ENCODE measurements at regions not wholly inside any gene's neighbourhood (a gene's known extent, or its start where the extent isn't known, plus 50 kb on each side); places are given as distances from the start of the nearest gene placed in this dataset.
A peak's percentile ranks its signal among the peaks of the same experiment; 100 is the strongest.

DNA sequence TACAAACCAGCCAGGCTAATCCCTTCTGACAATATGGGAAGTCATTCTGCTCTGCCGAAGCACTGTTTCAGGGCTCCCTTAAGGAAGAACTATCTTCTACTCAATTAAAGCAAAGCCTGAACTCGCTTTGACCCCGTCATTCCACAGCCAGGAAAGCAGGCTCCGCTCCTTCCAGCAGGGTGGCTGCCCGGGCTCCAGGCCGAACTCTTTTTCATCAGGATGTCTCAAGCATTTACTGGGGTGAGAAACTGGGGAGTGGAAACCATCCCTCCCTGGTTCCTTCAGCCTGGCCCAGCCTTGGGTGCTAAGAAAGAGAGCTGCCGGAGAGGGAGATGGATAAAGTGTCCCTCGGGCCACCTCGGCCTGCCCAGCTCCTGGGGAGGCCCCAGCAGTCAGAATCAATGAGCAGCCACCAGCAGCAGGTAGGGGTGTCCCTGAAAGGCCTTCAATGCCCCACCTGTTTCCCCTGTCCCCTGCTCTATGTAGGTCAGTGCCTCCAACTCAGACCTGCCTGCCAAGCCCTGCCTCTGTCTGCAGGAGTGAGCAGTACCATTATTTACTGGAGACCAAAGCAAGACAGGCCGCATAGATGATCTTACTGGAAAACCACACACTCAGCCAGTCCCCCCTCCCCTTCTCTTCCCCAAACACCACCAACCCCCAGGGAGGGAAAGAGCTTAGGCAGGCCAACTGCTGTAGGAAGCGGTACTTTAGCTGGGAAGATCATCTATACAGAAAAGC is 225.6 kb upstream of the TLE3 start:
- TF ChIP-seq, protein P1, sequence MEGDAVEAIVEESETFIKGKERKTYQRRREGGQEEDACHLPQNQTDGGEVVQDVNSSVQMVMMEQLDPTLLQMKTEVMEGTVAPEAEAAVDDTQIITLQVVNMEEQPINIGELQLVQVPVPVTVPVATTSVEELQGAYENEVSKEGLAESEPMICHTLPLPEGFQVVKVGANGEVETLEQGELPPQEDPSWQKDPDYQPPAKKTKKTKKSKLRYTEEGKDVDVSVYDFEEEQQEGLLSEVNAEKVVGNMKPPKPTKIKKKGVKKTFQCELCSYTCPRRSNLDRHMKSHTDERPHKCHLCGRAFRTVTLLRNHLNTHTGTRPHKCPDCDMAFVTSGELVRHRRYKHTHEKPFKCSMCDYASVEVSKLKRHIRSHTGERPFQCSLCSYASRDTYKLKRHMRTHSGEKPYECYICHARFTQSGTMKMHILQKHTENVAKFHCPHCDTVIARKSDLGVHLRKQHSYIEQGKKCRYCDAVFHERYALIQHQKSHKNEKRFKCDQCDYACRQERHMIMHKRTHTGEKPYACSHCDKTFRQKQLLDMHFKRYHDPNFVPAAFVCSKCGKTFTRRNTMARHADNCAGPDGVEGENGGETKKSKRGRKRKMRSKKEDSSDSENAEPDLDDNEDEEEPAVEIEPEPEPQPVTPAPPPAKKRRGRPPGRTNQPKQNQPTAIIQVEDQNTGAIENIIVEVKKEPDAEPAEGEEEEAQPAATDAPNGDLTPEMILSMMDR (IDR thresholded peaks at IDR 0.05): no peak
- no peaks in the 10 kb centered on the region for H3K9me3 ChIP-seq
- no peak overlapping the region for H3K4me3 ChIP-seq
- no peaks in the 10 kb centered on the region for H3K36me3 ChIP-seq
- ATAC-seq (ENCODE audit: insufficient number of reproducible peaks, low FRiP score, low read depth): peak; percentile 22
- H3K27ac ChIP-seq: peak overlapping the region; percentile 11 to 42
- H3K4me1 ChIP-seq (ENCODE audit: control insufficient read depth in 1 of 2, low read depth in 2 of 2): peaks cover 21 to 51% of the 10 kb centered on the region in 2 donors
- no peaks in the 10 kb centered on the region for H3K27me3 ChIP-seq (replicated peaks; ENCODE audit: insufficient read depth)
- no peak for DNase-seq (ENCODE audit: low spot score)

DNA sequence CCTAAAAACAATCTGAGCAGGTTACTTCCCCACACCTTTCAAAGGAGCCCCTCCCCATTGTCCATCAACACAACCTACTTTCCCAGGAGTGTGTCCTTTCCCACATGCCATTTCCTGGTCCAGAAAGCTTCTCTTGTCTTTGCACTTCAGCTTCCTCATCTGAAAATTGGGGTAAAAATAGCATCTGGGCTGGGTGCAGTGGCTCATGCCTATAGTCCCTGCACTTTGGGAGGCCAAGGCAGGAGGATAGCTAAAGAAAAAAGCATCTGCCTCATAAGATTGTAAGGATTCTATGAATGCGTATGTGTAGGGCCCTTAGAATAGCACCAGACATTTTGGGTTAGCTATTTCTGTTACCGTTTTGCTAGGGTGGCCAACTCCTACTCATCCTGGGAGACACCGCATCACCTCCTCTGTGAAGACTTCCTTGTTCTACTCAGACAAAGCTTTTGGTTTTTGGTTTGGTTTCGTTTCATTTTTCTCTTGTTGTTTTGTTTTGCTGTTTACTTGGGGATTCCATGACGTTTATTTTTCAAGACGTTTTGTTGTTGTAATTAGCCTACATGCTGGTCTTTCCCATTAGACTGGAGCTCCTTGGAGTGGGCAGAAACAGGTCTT is 224.4 kb upstream of the TLE3 start:
- ATAC-seq (ENCODE audit: insufficient number of reproducible peaks, low FRiP score, low read depth): no peak
- TF ChIP-seq, protein P1 (IDR thresholded peaks at IDR 0.05): no peak
- Histone ChIP-seq H3K27ac (no peak overlapping the region), H3K4me1 (ENCODE audit: control insufficient read depth in 1 of 2, low read depth in 2 of 2) (peaks cover 14 to 40% of the 10 kb centered on the region in 2 donors), H3K36me3 (no peaks in the 10 kb centered on the region), H3K27me3 (replicated peaks; ENCODE audit: insufficient read depth) (no peaks in the 10 kb centered on the region), H3K9me3 (no peaks in the 10 kb centered on the region), H3K4me3 (no peak overlapping the region)
- DNase-seq (ENCODE audit: low spot score): no peak

DNA sequence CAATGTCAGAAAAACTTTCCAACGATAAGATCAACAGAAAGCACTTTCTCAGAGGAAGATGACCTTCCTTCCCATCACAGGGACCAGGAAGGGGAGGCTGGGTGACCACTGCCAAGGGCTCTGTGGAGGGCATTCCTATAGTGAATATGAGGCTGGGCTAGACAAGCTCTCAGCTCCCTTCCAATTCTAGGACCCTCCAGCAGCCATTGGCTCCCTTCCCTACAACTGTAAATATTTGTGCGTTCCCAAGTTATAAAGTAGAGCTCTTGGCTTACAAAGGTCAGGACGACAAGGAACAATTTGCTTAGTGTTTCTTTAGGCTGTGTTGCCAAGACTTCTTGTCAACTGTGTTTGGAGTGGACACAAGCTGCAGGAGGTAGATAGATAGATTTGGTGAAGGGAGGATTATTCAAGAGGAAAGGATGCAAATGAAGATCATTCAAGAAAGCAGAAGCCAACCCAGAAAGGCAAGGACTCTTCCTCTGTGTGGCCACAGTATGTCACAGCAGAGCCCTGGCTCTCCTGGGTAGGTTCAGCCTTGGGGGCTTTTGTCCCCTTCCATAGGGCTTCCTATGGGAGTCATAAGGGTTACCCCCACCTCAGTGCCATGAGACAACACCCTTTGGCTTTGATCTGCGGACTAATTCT is 223.6 kb upstream of the TLE3 start:
- H3K27ac ChIP-seq: no peak overlapping the region

DNA sequence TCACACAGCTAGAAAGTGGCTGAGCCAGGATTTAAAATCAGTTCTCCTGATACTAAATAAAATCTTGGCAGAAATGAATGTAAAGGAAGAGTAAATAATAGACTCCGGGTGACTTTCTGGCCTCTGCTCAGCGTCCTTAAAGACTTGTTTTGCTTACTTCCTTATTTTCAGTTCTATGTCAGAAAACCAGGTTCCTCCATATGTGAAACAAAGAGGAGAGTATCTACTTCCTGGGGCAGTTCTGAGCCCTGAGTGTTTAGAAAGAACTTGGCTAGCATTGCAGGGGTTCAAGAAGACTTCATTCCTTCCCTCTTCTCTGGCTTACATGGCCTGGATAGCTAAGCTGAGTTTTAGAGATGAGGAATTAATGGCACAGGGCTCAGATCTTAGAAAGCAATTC is 222.8 kb upstream of the TLE3 start:
- Histone ChIP-seq H3K4me1 (ENCODE audit: control insufficient read depth in 1 of 2, low read depth in 2 of 2) (peaks cover 14 to 40% of the 10 kb centered on the region in 2 donors), H3K9me3 (no peaks in the 10 kb centered on the region), H3K4me3 (no peak overlapping the region), H3K36me3 (no peaks in the 10 kb centered on the region), H3K27me3 (replicated peaks; ENCODE audit: insufficient read depth) (no peaks in the 10 kb centered on the region), H3K27ac (no peak overlapping the region)
- TF ChIP-seq, protein P1 (IDR thresholded peaks at IDR 0.05): no peak
- ATAC-seq (ENCODE audit: insufficient number of reproducible peaks, low FRiP score, low read depth) (no peak), DNase-seq (ENCODE audit: low spot score) (no peak)

More for the DNA sequence above, 223.6 kb upstream of the TLE3 start:
- Histone ChIP-seq H3K36me3 (no peaks in the 10 kb centered on the region), H3K4me3 (no peak overlapping the region), H3K4me1 (ENCODE audit: control insufficient read depth in 1 of 2, low read depth in 2 of 2) (peaks cover 14 to 40% of the 10 kb centered on the region in 2 donors), H3K9me3 (no peaks in the 10 kb centered on the region), H3K27me3 (replicated peaks; ENCODE audit: insufficient read depth) (no peaks in the 10 kb centered on the region)
- no peak for ATAC-seq (ENCODE audit: insufficient number of reproducible peaks, low FRiP score, low read depth)
- TF ChIP-seq, protein P1 (IDR thresholded peaks at IDR 0.05): no peak
- DNase-seq (ENCODE audit: low spot score): no peak

DNA sequence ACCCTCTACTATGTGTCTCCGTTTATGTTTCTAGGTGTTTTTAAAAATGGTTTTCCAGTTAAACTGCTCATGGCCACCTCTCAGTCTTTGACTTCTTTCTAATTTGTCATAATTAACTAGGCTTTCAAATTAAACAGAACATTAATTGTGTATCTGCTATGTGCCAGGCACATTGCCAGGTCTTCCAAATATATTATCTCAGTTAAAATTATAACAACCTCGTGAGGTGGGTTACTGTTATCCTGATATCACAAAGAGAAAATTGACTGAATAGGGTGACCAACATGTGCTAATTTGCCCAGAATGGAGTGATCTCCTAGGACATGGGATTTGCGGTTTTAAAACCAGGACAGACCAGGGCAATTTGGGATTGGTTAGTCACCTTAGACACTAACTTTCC is 222.4 kb upstream of the TLE3 start:
- no peaks in the 10 kb centered on the region for H3K27me3 ChIP-seq (replicated peaks; ENCODE audit: insufficient read depth)
- TF ChIP-seq, protein P1 (IDR thresholded peaks at IDR 0.05): no peak
- H3K4me3 ChIP-seq: no peak overlapping the region
- no peaks in the 10 kb centered on the region for H3K9me3 ChIP-seq
- no peak for DNase-seq (ENCODE audit: low spot score)
- no peak for ATAC-seq (ENCODE audit: insufficient number of reproducible peaks, low FRiP score, low read depth)
- no peaks in the 10 kb centered on the region for H3K36me3 ChIP-seq
- no peak overlapping the region for H3K27ac ChIP-seq
- peaks cover 14 to 40% of the 10 kb centered on the region in 2 donors for H3K4me1 ChIP-seq (ENCODE audit: control insufficient read depth in 1 of 2, low read depth in 2 of 2)
